ENCODE measurements at regions not wholly inside any gene's neighbourhood (a gene's known extent, or its start where the extent isn't known, plus 50 kb on each side); places are given as distances from the start of the nearest gene placed in this dataset.

DNA sequence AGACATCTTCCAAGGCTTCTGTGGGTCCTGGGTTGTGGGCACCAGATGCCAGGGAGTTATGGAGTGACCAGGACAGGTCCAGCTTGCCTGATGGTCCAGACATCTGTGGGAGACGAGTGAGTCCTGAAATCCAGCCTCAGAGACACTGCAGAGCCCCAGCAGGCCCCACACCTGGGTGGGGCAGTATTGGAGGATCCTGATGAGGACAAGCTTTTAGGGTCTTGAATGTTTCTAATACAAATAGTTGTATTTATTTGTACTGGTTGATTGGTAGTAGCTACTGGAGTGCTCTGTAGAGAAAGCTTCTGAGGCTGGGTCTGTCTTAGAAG, 67.5 kb upstream of the PRR23C start:
- no peak overlapping the region for H2AFZ ChIP-seq (ENCODE audit: low read length)
- WGBS (ENCODE audit: extremely low coverage, insufficient read length, low lambda C conversion rate), result no CpG with 5 or more reads among the region's 1 CpG

More for the DNA sequence above, 67.5 kb upstream of the PRR23C start:
- Histone ChIP-seq H3K4me2 (ENCODE audit: insufficient read depth, insufficient read length, low read length) (no peak overlapping the region), H3K9me3 (ENCODE audit: control insufficient read depth, low read depth, low read length) (no peaks in the 10 kb centered on the region), H4K8ac (replicated peaks; ENCODE audit: insufficient read length, low read depth, low read length) (no peak overlapping the region), H3T11ph (ENCODE audit: low read length) (no peak overlapping the region), H4K20me1 (ENCODE audit: control insufficient read depth, insufficient read depth, insufficient read length) (no peaks in the 10 kb centered on the region), H2BK120ac (ENCODE audit: low read depth, low read length, poor library complexity, severe bottlenecking) (no peak overlapping the region), H3K27ac (ENCODE audit: insufficient read length, low read depth, low read length) (no peak overlapping the region), H3K79me1 (ENCODE audit: insufficient read depth, low read depth, low read length, poor library complexity, severe bottlenecking) (no peaks in the 10 kb centered on the region), H3K4ac (ENCODE audit: low read depth, low read length) (no peak overlapping the region), H3K4me1 (ENCODE audit: insufficient read depth, low read length) (no peaks in the 10 kb centered on the region), H2BK5ac (ENCODE audit: insufficient read length, low read length) (no peak overlapping the region), H4K5ac (ENCODE audit: insufficient read length, low read depth, low read length) (no peak overlapping the region), H3K14ac (ENCODE audit: insufficient read depth, low read length) (no peak overlapping the region), H2AK5ac (ENCODE audit: insufficient read length, low read length) (no peak overlapping the region), H3K56ac (ENCODE audit: insufficient read length, low read depth, low read length) (no peak overlapping the region), H3K79me2 (ENCODE audit: insufficient read depth, low read length) (no peaks in the 10 kb centered on the region), H3K9ac (ENCODE audit: extremely low read depth, insufficient read length, low read length) (no peak overlapping the region), H4K91ac (ENCODE audit: insufficient read length, low read depth, low read length) (no peak overlapping the region), H2BK20ac (ENCODE audit: low read depth, low read length, poor library complexity, severe bottlenecking) (no peak overlapping the region), H2BK15ac (ENCODE audit: low read depth, low read length) (no peak overlapping the region), H3K23ac (ENCODE audit: insufficient read length, low read depth, low read length) (no peak overlapping the region), H3K18ac (ENCODE audit: insufficient read length, low read depth, low read length) (no peak overlapping the region), H3K27me3 (ENCODE audit: insufficient read depth, low read length) (no peaks in the 10 kb centered on the region), H2BK12ac (ENCODE audit: insufficient read length, low read depth, low read length) (no peak overlapping the region), H3K23me2 (ENCODE audit: insufficient read length, low read depth, low read length, poor library complexity, severe bottlenecking) (no peaks in the 10 kb centered on the region)
- H3K4me3 Mint-ChIP-seq, result no peak overlapping the region
- H3K36me3 Mint-ChIP-seq (ENCODE audit: insufficient read depth in 1 of 3, low read depth in 3 of 3), result no peaks in the 10 kb centered on the region
- no peak for DNase-seq
- no peak overlapping the region for H3K27ac Mint-ChIP-seq
- H3K9me3 Mint-ChIP-seq, result no peaks in the 10 kb centered on the region
- peaks cover 3 to 7% of the 10 kb centered on the region in 2 experiments; a peak in 3 of 4 replicates for H3K4me1 Mint-ChIP-seq
- H3K27me3 Mint-ChIP-seq (ENCODE audit: low read depth), result peaks cover 34% of the 10 kb centered on the region
- TF ChIP-seq, protein P1, sequence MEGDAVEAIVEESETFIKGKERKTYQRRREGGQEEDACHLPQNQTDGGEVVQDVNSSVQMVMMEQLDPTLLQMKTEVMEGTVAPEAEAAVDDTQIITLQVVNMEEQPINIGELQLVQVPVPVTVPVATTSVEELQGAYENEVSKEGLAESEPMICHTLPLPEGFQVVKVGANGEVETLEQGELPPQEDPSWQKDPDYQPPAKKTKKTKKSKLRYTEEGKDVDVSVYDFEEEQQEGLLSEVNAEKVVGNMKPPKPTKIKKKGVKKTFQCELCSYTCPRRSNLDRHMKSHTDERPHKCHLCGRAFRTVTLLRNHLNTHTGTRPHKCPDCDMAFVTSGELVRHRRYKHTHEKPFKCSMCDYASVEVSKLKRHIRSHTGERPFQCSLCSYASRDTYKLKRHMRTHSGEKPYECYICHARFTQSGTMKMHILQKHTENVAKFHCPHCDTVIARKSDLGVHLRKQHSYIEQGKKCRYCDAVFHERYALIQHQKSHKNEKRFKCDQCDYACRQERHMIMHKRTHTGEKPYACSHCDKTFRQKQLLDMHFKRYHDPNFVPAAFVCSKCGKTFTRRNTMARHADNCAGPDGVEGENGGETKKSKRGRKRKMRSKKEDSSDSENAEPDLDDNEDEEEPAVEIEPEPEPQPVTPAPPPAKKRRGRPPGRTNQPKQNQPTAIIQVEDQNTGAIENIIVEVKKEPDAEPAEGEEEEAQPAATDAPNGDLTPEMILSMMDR (conservative IDR thresholded peaks at IDR 0.05), result no peak
